ENCODE measurements at regions not wholly inside any gene's neighbourhood (a gene's known extent, or its start where the extent isn't known, plus 50 kb on each side); places are given as distances from the start of the nearest gene placed in this dataset.

DNA sequence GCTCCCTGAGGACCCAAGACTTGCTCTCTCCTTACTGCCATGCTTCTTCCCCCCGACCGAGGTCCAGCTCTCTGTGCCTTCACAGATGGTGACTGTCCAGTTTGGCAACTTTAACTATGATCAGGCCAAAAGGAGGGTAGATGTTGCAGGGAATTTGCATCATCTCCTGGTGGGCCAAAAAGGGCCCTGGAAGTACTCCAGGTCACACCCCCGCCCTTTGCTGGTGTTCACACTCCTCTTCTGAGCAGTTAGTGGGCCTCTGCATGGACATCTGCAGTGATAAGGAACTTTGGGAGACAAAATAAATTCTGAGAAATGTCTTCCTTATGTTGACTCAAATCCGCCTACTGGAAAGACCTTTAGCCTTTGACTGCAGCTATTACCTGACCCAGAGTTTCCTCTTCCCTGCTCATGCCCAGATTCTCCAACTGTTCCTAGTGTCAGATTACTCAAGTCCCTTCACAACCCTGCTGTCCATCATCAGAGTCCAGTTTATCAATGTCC lies 234.4 kb downstream of the LOXHD1 start (continued):
- TF ChIP-seq, protein P1, sequence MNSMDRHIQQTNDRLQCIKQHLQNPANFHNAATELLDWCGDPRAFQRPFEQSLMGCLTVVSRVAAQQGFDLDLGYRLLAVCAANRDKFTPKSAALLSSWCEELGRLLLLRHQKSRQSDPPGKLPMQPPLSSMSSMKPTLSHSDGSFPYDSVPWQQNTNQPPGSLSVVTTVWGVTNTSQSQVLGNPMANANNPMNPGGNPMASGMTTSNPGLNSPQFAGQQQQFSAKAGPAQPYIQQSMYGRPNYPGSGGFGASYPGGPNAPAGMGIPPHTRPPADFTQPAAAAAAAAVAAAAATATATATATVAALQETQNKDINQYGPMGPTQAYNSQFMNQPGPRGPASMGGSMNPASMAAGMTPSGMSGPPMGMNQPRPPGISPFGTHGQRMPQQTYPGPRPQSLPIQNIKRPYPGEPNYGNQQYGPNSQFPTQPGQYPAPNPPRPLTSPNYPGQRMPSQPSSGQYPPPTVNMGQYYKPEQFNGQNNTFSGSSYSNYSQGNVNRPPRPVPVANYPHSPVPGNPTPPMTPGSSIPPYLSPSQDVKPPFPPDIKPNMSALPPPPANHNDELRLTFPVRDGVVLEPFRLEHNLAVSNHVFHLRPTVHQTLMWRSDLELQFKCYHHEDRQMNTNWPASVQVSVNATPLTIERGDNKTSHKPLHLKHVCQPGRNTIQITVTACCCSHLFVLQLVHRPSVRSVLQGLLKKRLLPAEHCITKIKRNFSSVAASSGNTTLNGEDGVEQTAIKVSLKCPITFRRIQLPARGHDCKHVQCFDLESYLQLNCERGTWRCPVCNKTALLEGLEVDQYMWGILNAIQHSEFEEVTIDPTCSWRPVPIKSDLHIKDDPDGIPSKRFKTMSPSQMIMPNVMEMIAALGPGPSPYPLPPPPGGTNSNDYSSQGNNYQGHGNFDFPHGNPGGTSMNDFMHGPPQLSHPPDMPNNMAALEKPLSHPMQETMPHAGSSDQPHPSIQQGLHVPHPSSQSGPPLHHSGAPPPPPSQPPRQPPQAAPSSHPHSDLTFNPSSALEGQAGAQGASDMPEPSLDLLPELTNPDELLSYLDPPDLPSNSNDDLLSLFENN (IDR thresholded peaks at IDR 0.05; ENCODE audit: low read depth in 2 of 2, low read length in 2 of 2), result no peak
- TF ChIP-seq ZNF584 (CRISPR knock-in tag; IDR thresholded peaks at IDR 0.05; ENCODE audit: low read depth), result peak; percentile 92
- TF ChIP-seq SIX5 (IDR thresholded peaks at IDR 0.05; ENCODE audit: borderline replicate concordance in 1 of 2, insufficient read depth in 1 of 2, low read depth in 1 of 2, low read length in 2 of 2), result no peak
- no peak for TF ChIP-seq HINFP (tag; conservative IDR thresholded peaks at IDR 0.05; ENCODE audit: low read depth)
- peak; percentile 58 for TF ChIP-seq MEIS2 (IDR thresholded peaks at IDR 0.05; ENCODE audit: partially characterized antibody)
- no peak for TF ChIP-seq ZNF232 (CRISPR knock-in tag; IDR thresholded peaks at IDR 0.05)
- TF ChIP-seq KLF6 (CRISPR knock-in tag; IDR thresholded peaks at IDR 0.05; ENCODE audit: borderline replicate concordance), result no peak
- TF ChIP-seq MGA (IDR thresholded peaks at IDR 0.05), result peak; percentile 50; the same call in 1 of the 2 replicates
